ENCODE measurements at regions not wholly inside any gene's neighbourhood (a gene's known extent, or its start where the extent isn't known, plus 50 kb on each side); places are given as distances from the start of the nearest gene placed in this dataset.

- DNase-seq (ENCODE audit: low spot score), result no peak
Observed at GRCh38 chr3:70899816-70900215, 587.4 kb upstream of the MDFIC2 start.

- DNase-seq (ENCODE audit: low spot score), result no peak
Observed at GRCh38 chr3:70890020-70890394, 577.6 kb upstream of the MDFIC2 start.

- no peak for DNase-seq (ENCODE audit: low spot score)
Observed at GRCh38 chr3:70889162-70890019, 577.0 kb upstream of the MDFIC2 start.

GRCh38 chr3:70885636-70886035, 573.2 kb upstream of the MDFIC2 start:
- DNase-seq (ENCODE audit: low spot score), result no peak

GRCh38 chr3:70882104-70882503, 569.7 kb upstream of the MDFIC2 start:
- DNase-seq (ENCODE audit: low spot score), result no peak

- no peak for DNase-seq (ENCODE audit: low spot score)
Observed at GRCh38 chr3:70880421-70880820, 568.0 kb upstream of the MDFIC2 start.

- DNase-seq (ENCODE audit: low spot score), result no peak
Observed at GRCh38 chr3:70876154-70876553, 563.7 kb upstream of the MDFIC2 start.

GRCh38 chr3:70874196-70874595, 561.8 kb upstream of the MDFIC2 start:
- DNase-seq (ENCODE audit: low spot score), result no peak

- DNase-seq (ENCODE audit: low spot score), result no peak
Observed at GRCh38 chr3:70873686-70874085, 561.2 kb upstream of the MDFIC2 start.

- DNase-seq (ENCODE audit: low spot score), result no peak
Observed at GRCh38 chr3:70871909-70872656, 559.6 kb upstream of the MDFIC2 start.

GRCh38 chr3:70870576-70870975, 558.1 kb upstream of the MDFIC2 start:
- DNase-seq (ENCODE audit: low spot score), result no peak

- DNase-seq (ENCODE audit: low spot score), result no peak
Observed at GRCh38 chr3:70868561-70868960, 556.1 kb upstream of the MDFIC2 start.

- DNase-seq (ENCODE audit: low spot score), result no peak
Observed at GRCh38 chr3:70863049-70863448, 550.6 kb upstream of the MDFIC2 start.

GRCh38 chr3:70861855-70862254, 549.4 kb upstream of the MDFIC2 start:
- no peak for DNase-seq (ENCODE audit: low spot score)

- DNase-seq (ENCODE audit: low spot score), result no peak
Observed at GRCh38 chr3:70861234-70861633, 548.8 kb upstream of the MDFIC2 start.

- no peak for DNase-seq (ENCODE audit: low spot score)
Observed at GRCh38 chr3:70857916-70858315, 545.5 kb upstream of the MDFIC2 start.

GRCh38 chr3:70856414-70857162, 544.1 kb upstream of the MDFIC2 start:
- no peak for DNase-seq (ENCODE audit: low spot score)

GRCh38 chr3:70855149-70855548, 542.7 kb upstream of the MDFIC2 start:
- no peak for DNase-seq (ENCODE audit: low spot score)

GRCh38 chr3:70854108-70854507, 541.7 kb upstream of the MDFIC2 start:
- no peak for DNase-seq (ENCODE audit: low spot score)

GRCh38 chr3:70853161-70853944, 540.9 kb upstream of the MDFIC2 start:
- DNase-seq (ENCODE audit: low spot score), result no peak

- DNase-seq (ENCODE audit: low spot score), result no peak
Observed at GRCh38 chr3:70849911-70850699, 537.7 kb upstream of the MDFIC2 start.

Data from pons (tissue), 1 donor.